ENCODE measurements at regions not wholly inside any gene's neighbourhood (a gene's known extent, or its start where the extent isn't known, plus 50 kb on each side); places are given as distances from the start of the nearest gene placed in this dataset.

GRCh38 chr5:68798877-68799843, 294.7 kb upstream of the SLC30A5 start:
- DNase-seq (no peak), ATAC-seq (ENCODE audit: insufficient read depth, low FRiP score) (no peak)
- Histone ChIP-seq H3K4me1 (ENCODE audit: control insufficient read depth in 5 of 5, insufficient read depth in 5 of 5, low read length in 5 of 5) (no peaks in the 10 kb centered on the region), H3K27ac (ENCODE audit: low read depth in 1 of 2, low read length in 1 of 2) (no peak overlapping the region), H3K4me3 (no peak overlapping the region), H3K9ac (ENCODE audit: insufficient read depth in 1 of 2, low read length in 2 of 2) (no peak overlapping the region), H3K36me3 (ENCODE audit: control insufficient read depth in 4 of 4, insufficient read depth in 4 of 4, low read length in 4 of 4) (no peaks in the 10 kb centered on the region), H3K9me3 (ENCODE audit: control insufficient read depth in 4 of 4, insufficient read depth in 3 of 4, low read length in 3 of 4) (peaks cover 0 to 5% (median 0%) of the 10 kb centered on the region in 4 donors), H3K27me3 (ENCODE audit: control insufficient read depth in 3 of 3, insufficient read depth in 3 of 3, low read length in 2 of 3) (no peaks in the 10 kb centered on the region)
- TF ChIP-seq CTCF (IDR thresholded peaks at IDR 0.05; ENCODE audit: control extremely low read depth, extremely low read depth), result no peak
- WGBS, 2 donors, result 83 to 92% methylated on average over 2 of the region's 2 CpGs

GRCh38 chr5:68802430-68802829, 291.4 kb upstream of the SLC30A5 start:
- no peaks in the 10 kb centered on the region for H3K36me3 ChIP-seq (ENCODE audit: control insufficient read depth in 4 of 4, insufficient read depth in 4 of 4, low read length in 4 of 4)
- no peak for DNase-seq
- no peak for TF ChIP-seq CTCF (IDR thresholded peaks at IDR 0.05; ENCODE audit: control extremely low read depth, extremely low read depth)
- peaks cover 0 to 5% (median 0%) of the 10 kb centered on the region in 4 donors for H3K9me3 ChIP-seq (ENCODE audit: control insufficient read depth in 4 of 4, insufficient read depth in 3 of 4, low read length in 3 of 4)
- WGBS, 2 donors, result 89 to 90% methylated on average over 2 of the region's 2 CpGs
- no peak overlapping the region for H3K9ac ChIP-seq (ENCODE audit: insufficient read depth in 1 of 2, low read length in 2 of 2)
- ATAC-seq (ENCODE audit: insufficient read depth, low FRiP score), result no peak
- no peaks in the 10 kb centered on the region for H3K4me1 ChIP-seq (ENCODE audit: control insufficient read depth in 5 of 5, insufficient read depth in 5 of 5, low read length in 5 of 5)
- H3K27ac ChIP-seq (ENCODE audit: low read depth in 1 of 2, low read length in 1 of 2), result no peak overlapping the region
- H3K4me3 ChIP-seq, result no peak overlapping the region
- H3K27me3 ChIP-seq (ENCODE audit: control insufficient read depth in 3 of 3, insufficient read depth in 3 of 3, low read length in 2 of 3), result no peaks in the 10 kb centered on the region

- WGBS, 2 donors, result 90 to 91% methylated on average over 7 of the region's 7 CpGs
- H3K4me1 ChIP-seq (ENCODE audit: control insufficient read depth in 5 of 5, insufficient read depth in 5 of 5, low read length in 5 of 5), result no peaks in the 10 kb centered on the region
- H3K4me3 ChIP-seq, result no peak overlapping the region
- ATAC-seq (ENCODE audit: insufficient read depth, low FRiP score), result no peak
- no peak for DNase-seq
- no peak overlapping the region for H3K9ac ChIP-seq (ENCODE audit: insufficient read depth in 1 of 2, low read length in 2 of 2)
- no peak overlapping the region for H3K27ac ChIP-seq (ENCODE audit: low read depth in 1 of 2, low read length in 1 of 2)
- H3K9me3 ChIP-seq (ENCODE audit: control insufficient read depth in 4 of 4, insufficient read depth in 3 of 4, low read length in 3 of 4), result peaks cover 0 to 5% (median 0%) of the 10 kb centered on the region in 4 donors
- TF ChIP-seq CTCF (IDR thresholded peaks at IDR 0.05; ENCODE audit: control extremely low read depth, extremely low read depth), result no peak
- H3K27me3 ChIP-seq (ENCODE audit: control insufficient read depth in 3 of 3, insufficient read depth in 3 of 3, low read length in 2 of 3), result no peaks in the 10 kb centered on the region
- H3K36me3 ChIP-seq (ENCODE audit: control insufficient read depth in 4 of 4, insufficient read depth in 4 of 4, low read length in 4 of 4), result no peaks in the 10 kb centered on the region
Observed at GRCh38 chr5:68803881-68804319, 289.9 kb upstream of the SLC30A5 start.

All from lung (tissue), 11 donors.